ENCODE measurements at regions not wholly inside any gene's neighbourhood (a gene's known extent, or its start where the extent isn't known, plus 50 kb on each side); places are given as distances from the start of the nearest gene placed in this dataset.

GRCh38 chr18:78085241-78086185 is 835.9 kb downstream of the GALR1 start:
- no peak for TF ChIP-seq CTCF (conservative IDR thresholded peaks at IDR 0.05 in 1 of 2, IDR thresholded peaks at IDR 0.05 in 1 of 2; ENCODE audit: low read depth in 1 of 2, low read length in 2 of 2)
- TF ChIP-seq EZH2 (IDR thresholded peaks at IDR 0.05; ENCODE audit: low read length, missing control alignments), result no peak
- no peaks in the 10 kb centered on the region for H3K36me3 ChIP-seq (ENCODE audit: control insufficient read depth, insufficient read depth, low read length)
- H3K79me2 ChIP-seq (ENCODE audit: control insufficient read depth, insufficient read depth, low read length), result no peaks in the 10 kb centered on the region
- no peaks in the 10 kb centered on the region for H4K20me1 ChIP-seq (ENCODE audit: control insufficient read depth, extremely low read depth, insufficient read depth, low read length)
- H2AFZ ChIP-seq (ENCODE audit: low read length), result no peak overlapping the region
- H3K4me3 ChIP-seq (replicated peaks in 1 of 4; ENCODE audit: control extremely low read depth in 1 of 4, insufficient read depth in 1 of 4, low read depth in 3 of 4, low read length in 4 of 4), result no peak overlapping the region
- no peaks in the 10 kb centered on the region for H3K9me3 ChIP-seq (ENCODE audit: control insufficient read depth, insufficient read depth, low read depth, low read length)
- no peaks in the 10 kb centered on the region for H3K27me3 ChIP-seq (ENCODE audit: control insufficient read depth, insufficient read depth, low read length)
- H3K27ac ChIP-seq (ENCODE audit: insufficient read depth, low read length), result no peak overlapping the region
- no peak overlapping the region for H3K4me2 ChIP-seq (ENCODE audit: extremely low read depth, insufficient read depth, low read length)
- H3K4me1 ChIP-seq (ENCODE audit: control insufficient read depth, extremely low read depth, insufficient read depth, low read length), result no peaks in the 10 kb centered on the region
- no peak overlapping the region for H3K9ac ChIP-seq (ENCODE audit: insufficient read depth, low read length)
- DNase-seq (ENCODE audit: low read depth in 2 of 2), result no peak

- H3K79me2 ChIP-seq (ENCODE audit: control insufficient read depth, insufficient read depth, low read length), result no peaks in the 10 kb centered on the region
- no peak for TF ChIP-seq EZH2 (IDR thresholded peaks at IDR 0.05; ENCODE audit: low read length, missing control alignments)
- TF ChIP-seq CTCF (conservative IDR thresholded peaks at IDR 0.05 in 1 of 2, IDR thresholded peaks at IDR 0.05 in 1 of 2; ENCODE audit: low read depth in 1 of 2, low read length in 2 of 2), result no peak
- no peak overlapping the region for H3K27ac ChIP-seq (ENCODE audit: insufficient read depth, low read length)
- no peaks in the 10 kb centered on the region for H3K27me3 ChIP-seq (ENCODE audit: control insufficient read depth, insufficient read depth, low read length)
- no peak overlapping the region for H3K9ac ChIP-seq (ENCODE audit: insufficient read depth, low read length)
- no peak for DNase-seq (ENCODE audit: low read depth in 2 of 2)
- no peak overlapping the region for H3K4me3 ChIP-seq (replicated peaks in 1 of 4; ENCODE audit: control extremely low read depth in 1 of 4, insufficient read depth in 1 of 4, low read depth in 3 of 4, low read length in 4 of 4)
- no peak overlapping the region for H2AFZ ChIP-seq (ENCODE audit: low read length)
- no peaks in the 10 kb centered on the region for H3K4me1 ChIP-seq (ENCODE audit: control insufficient read depth, extremely low read depth, insufficient read depth, low read length)
- H3K9me3 ChIP-seq (ENCODE audit: control insufficient read depth, insufficient read depth, low read depth, low read length), result no peaks in the 10 kb centered on the region
- H4K20me1 ChIP-seq (ENCODE audit: control insufficient read depth, extremely low read depth, insufficient read depth, low read length), result no peaks in the 10 kb centered on the region
- H3K4me2 ChIP-seq (ENCODE audit: extremely low read depth, insufficient read depth, low read length), result no peak overlapping the region
- H3K36me3 ChIP-seq (ENCODE audit: control insufficient read depth, insufficient read depth, low read length), result no peaks in the 10 kb centered on the region
These were observed 837.3 kb downstream of the GALR1 start for GRCh38 chr18:78086931-78087330.

- no peak for TF ChIP-seq CTCF (conservative IDR thresholded peaks at IDR 0.05 in 1 of 2, IDR thresholded peaks at IDR 0.05 in 1 of 2; ENCODE audit: low read depth in 1 of 2, low read length in 2 of 2)
- TF ChIP-seq EZH2 (IDR thresholded peaks at IDR 0.05; ENCODE audit: low read length, missing control alignments), result no peak
- H3K4me2 ChIP-seq (ENCODE audit: extremely low read depth, insufficient read depth, low read length), result no peak overlapping the region
- H3K36me3 ChIP-seq (ENCODE audit: control insufficient read depth, insufficient read depth, low read length), result no peaks in the 10 kb centered on the region
- H4K20me1 ChIP-seq (ENCODE audit: control insufficient read depth, extremely low read depth, insufficient read depth, low read length), result no peaks in the 10 kb centered on the region
- H2AFZ ChIP-seq (ENCODE audit: low read length), result no peak overlapping the region
- no peak for DNase-seq (ENCODE audit: low read depth in 2 of 2)
- H3K9me3 ChIP-seq (ENCODE audit: control insufficient read depth, insufficient read depth, low read depth, low read length), result no peaks in the 10 kb centered on the region
- H3K4me1 ChIP-seq (ENCODE audit: control insufficient read depth, extremely low read depth, insufficient read depth, low read length), result no peaks in the 10 kb centered on the region
- no peaks in the 10 kb centered on the region for H3K79me2 ChIP-seq (ENCODE audit: control insufficient read depth, insufficient read depth, low read length)
- H3K9ac ChIP-seq (ENCODE audit: insufficient read depth, low read length), result no peak overlapping the region
- H3K27ac ChIP-seq (ENCODE audit: insufficient read depth, low read length), result no peak overlapping the region
- no peaks in the 10 kb centered on the region for H3K27me3 ChIP-seq (ENCODE audit: control insufficient read depth, insufficient read depth, low read length)
- H3K4me3 ChIP-seq (replicated peaks in 1 of 4; ENCODE audit: control extremely low read depth in 1 of 4, insufficient read depth in 1 of 4, low read depth in 3 of 4, low read length in 4 of 4), result no peak overlapping the region
These were observed 837.7 kb downstream of the GALR1 start for GRCh38 chr18:78087338-78087737.

All from fibroblast of lung (primary cell).